COR-L47 (cell line): ENCODE measurements at regions not wholly inside any gene's neighbourhood (a gene's known extent, or its start where the extent isn't known, plus 50 kb on each side); places are given as distances from the start of the nearest gene placed in this dataset.

Experiments
- DNase-seq: peaks from one replicate; lab custom pipeline; 2025; lab: John Stamatoyannopoulos, UW

DNA sequence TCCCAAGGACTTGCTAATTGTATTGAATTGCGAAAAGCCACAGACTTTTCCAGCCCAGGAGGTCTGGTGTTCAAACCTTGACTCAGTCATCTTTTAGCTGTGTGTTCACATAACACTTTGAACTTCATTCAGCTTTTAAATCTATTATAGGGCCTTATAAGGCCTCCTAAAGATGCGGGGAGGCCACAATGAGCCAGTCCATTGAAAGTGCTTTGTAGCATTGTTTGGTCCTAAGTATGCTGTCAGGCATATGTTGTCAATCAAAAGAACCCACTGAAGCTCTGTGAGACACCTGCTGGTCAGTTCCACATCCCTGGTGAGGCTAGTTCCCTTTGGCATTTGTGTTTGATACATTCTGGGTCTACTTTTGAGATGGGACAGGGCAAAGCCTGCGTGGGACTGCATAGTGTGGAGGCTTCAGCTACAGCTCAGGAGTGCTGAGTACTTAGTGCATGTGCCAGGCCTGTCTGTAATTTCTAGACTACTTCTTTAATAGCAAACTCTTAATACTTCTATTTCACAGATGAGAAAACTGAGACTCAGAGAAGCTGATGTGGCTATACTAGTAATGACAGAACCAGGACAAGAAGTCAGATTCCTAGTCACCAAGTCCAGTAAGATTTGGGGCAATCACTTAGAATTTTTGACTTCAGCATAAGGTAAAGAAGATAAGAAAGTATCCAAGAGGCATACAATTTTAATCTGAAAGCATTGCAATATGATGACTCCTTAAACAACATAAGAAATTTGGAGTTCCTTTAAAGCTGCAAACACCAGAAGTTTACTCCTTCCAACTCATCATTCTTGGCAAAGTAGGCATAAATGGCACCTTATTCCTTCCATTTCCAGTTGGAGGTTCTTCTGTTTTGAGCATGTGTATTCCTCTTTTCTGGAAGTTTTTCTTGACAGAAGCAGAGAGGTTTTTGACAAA, 213.0 kb downstream of the PDCD6IP start:
- DNase-seq: no peak

DNA sequence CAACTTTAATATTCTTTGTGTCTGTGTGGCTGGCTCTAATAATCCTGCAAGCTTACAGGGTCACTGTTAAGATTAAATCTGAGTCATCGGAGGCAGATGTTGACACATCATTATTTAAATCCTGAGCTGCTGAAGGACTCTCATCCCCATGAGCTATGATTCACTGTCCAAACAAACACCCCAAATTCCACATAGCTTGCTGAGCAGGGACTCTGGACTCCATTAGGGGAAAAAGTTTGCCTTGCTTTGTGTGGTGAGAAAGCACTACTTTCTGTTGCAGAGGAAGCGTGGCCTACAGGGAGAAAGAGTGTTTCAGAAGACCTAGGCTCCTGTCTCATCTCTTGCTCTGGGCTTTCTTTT, 213.7 kb downstream of the PDCD6IP start:
- no peak for DNase-seq

DNA sequence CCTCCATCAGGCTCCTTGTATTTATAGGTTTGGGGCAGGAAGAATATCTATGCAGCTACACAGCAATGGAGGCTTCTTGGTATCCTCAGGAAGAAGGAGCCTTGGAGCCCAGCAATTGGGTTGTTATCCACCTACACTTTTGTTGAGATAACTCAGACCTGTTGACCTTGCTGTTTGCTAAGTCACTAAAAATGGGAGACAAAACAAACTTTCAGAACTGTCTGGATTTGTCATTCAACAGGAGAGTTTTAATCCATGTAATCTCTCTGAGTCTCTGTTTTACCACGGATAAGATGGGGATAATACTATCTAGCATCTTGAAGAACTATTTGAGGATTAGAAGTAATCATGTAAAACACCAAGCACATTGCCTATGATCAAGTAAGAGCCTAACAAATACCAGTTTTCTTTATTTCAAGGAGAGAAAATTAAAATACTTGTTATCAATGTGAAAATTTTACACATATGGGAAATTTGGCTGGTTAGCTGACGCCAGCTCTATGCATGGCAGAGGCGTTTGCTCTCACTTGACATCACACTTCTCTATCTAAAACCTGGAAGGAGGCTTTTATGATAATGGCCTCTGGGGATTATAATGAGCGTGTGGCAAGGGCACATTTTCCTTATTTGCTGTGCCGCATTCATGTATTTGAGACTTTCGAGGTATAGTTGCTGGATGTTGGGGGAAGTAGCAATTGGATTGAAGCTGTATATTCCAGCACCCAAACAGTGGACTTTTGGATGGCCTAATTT, 215.6 kb downstream of the PDCD6IP start:
- DNase-seq: no peak

DNA sequence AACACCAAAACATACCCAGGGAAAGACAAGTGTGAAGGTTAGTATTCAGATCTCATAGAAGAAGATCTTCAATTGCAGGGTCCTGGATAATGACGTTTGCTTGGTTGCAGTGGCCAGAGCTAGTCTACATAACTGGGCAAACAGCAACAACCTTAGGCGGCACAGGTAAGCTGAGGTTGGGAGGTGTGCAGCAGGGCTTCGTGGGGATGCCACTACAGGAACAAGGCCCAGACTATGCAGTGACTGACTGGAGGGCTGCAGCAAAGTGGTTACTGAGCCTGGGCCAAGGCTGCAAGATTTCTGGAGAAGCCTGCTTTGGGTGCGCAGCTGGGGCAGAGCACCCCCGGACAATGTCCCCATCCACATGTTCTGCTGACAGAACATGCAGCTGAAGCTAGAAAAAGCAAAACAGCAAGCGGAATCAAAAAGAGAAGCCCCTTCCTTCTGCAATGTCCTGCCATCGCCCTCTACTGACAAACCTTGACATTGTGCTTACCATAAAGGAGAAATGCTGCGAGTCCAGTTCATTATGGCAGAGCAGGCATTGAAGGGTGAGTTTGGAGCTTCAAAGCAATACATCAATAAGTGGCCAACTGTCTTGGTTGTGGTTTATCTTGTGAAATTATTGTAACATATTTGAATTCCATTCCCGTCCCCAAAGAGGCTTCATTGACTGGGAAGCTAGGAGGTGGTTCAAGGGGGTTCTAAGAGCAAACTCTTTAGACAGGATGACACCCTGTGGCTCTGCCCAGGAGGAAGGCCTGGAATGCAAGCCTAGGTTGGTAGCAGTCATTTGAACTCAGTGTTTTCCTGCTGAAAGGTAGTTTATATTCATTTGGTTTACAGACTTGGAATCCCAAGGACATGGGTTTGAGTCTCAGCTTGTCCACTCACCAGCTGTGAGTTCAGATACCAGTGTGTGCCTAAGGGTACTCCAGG, 217.0 kb downstream of the PDCD6IP start:
- DNase-seq: no peak

DNA sequence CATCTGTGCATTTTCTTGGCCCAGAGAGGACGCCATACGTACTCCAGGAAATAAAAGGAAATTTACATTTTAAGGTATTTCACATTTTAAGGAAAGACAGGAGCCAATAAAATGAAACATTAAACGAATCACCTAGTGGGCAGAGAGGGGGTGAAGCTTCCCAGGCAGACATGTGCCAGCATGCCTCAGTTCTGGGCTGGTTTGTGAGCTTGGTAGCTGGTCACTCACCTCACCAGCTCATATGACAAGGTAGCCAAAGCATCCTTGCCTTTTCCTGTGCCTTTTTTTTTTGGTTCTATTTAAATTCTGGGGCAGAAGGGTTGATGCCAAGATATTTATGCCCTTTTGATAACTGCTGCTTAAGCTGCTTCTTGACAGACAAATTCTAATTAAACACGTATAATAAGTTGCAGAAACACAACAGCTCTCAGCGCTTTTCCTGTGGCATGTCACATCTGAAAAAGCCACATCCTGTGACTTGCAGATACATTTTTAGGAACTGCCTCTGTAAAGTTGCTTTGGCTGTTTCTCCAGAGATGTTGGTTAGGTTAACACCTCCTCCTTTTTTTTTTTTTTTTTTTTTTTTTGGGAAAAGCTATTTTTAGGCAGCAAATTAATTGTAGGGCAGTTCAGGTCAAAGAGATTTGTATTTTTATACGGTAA, 218.6 kb downstream of the PDCD6IP start:
- no peak for DNase-seq

DNA sequence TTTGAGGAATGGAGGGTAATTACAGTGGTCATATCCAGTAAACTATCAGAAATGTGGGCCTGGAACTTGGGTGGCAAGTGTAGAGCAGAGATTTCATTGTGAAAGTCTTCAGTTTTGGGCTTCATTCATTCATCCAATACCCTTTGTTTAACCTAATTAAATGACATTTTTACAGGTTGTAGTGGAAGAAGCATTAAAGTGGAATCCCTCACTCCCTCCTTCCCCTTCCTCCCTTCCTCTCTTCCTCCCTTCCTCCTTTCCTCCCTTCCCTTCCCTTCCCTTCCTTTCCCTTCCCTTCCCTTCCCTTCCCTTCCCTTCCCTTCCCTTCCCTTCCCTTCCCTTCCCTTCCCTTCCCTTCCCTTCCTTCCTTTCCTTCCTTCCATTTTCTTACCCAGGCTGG, 219.3 kb downstream of the PDCD6IP start:
- DNase-seq: no peak

DNA sequence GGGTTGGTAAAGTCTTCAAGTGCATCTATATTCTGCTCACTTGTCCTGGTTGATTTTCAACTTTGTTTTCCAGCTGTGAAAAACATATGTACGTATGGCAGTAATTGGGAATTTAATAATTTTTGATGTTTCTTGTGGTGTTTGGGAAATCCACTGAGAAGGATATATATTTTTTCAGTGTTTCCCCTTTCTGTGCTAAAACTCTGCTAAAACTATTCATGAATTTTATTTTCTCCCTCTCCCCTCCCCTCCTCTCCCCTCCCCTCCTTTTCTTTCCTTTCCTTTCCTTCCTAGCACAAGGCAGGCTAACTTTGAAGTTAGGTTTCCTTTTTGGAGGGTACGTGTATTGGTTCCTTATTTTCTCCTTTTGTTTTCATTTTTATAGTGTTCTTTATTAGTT, 220.7 kb downstream of the PDCD6IP start:
- DNase-seq: no peak

DNA sequence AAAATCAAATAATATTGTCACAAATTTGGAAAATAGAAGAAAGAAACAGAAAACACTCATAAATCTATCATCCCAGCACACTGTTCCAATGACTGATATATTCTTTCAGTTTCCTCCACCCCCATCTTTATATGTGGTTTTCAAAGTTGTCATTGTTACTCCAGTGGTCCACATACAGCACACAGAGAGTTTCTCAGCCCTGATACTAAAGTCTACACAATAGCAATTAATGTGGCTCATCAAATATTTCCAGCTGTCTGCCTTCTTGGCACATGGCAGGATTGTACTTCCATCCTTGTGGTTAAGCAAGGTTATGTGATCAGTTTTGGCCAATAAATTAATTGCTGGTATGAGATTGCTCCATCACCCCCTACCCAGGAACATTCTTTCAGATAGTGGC, 221.7 kb downstream of the PDCD6IP start:
- DNase-seq: no peak

DNA sequence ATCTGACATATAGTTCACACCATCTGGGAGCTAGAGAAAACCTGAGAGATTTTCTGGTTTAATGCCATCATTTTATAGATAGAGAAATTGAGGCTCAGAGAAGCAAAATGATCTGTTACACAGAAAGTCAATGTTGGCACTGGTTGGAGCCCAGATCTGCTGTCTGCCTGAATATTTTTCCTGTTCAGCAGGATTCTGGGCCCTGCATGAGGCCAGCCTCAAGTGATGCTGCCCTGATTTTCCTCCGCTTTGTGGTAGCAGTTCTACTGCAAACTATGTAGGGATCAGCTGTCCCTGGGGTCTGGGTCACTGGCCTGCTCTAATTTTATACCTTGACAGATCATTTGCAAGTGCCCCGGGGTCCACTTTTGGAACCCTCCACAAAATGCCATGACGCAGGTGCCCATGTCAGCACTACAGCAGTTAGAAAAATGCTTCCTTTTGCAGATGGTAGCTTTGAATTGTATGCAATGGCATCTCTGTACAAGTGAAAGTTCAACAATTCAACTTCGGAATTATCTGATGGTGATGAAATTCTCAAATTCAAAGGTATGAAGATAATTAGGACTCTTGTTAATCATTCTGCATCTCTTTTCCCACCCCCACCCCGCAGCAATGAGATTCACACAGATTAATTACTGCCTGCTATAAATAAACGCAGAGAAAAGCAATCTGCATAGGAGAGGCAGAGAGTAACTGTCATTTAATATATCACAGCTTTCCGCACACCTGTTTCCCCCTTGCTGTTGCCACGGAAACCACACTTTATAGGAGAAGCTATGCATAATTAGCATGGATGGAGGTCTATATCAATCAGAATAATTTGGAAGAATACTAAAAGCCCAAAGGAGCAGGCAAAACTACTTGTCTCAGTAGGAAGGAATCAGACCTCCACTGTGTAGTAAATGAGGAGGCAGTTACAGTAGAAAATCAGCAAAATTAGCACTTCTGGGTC, 222.6 kb downstream of the PDCD6IP start:
- DNase-seq: no peak

DNA sequence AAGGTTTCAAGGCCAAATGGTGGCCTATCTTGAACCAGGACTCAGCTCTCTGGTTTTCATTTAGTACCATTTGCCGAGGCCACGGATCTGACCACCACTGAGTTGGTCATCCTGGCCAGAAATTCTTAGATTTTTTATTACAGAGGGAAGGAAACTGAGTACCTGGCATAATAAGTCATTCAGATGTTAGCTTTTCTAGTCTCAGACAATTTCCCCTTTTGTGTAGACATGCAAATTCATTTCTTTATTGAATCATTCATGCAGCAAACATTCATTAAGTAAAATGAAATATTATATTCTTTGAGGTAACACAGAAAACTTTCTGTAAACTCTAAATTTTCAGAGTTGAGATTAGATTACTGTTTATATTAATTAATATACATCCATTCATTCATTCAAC, 223.7 kb downstream of the PDCD6IP start:
- no peak for DNase-seq

DNA sequence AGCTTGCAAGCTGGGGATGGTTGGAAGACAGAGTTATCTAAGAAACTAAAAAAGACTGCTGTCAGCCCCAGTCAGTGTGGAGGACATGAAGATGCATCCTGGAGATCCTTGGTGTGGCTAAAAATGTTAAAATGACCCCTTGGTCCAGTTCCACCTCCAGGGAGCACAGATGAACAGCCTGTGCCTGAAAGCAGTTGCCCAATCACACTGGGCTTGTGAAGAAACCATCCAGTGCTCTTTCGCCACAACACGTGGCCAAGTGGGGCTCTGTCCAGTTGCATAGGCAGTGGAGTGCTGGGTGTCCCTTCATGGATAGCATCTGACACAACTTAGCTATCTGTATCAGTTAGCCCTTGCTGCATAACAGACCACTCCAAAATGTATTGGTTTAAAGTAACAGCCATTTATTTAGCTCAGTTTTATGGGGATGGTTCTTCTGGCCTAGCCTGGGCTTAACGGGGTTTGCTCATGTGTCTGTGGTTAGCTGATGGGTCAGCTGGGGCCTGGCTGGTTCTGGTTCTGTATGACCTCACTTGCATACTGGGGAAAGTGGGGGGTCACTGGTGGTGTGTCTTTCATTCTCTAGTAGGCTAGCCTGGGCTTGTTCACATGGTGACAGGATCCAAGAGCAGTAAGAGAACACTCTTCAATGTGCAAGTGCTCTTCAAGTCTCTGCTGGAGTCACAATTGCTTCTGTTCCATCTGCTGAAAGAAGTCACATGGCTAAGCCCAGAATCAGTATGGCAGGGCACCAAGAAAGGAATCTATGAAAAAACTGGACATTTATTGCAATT, 226.2 kb downstream of the PDCD6IP start:
- no peak for DNase-seq

DNA sequence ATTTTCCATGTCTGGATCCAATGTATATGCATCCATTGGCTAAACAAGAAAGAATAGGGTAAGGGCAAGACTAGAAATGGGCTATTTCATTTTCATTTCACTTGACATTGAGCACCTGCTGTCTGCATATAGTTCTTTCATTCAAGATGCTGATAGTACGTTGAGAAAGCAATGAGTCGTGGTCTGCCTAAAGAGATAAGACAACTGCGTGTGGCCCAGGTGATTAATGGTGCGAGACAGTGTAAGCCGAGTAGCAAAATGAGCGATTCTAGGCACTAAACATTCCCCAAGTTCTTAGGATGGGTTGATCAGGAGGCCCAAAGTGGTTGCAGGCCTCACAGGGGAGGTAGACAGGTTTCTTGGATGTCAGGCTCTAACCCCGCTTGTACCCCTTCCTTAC, 235.4 kb downstream of the PDCD6IP start:
- no peak for DNase-seq

DNA sequence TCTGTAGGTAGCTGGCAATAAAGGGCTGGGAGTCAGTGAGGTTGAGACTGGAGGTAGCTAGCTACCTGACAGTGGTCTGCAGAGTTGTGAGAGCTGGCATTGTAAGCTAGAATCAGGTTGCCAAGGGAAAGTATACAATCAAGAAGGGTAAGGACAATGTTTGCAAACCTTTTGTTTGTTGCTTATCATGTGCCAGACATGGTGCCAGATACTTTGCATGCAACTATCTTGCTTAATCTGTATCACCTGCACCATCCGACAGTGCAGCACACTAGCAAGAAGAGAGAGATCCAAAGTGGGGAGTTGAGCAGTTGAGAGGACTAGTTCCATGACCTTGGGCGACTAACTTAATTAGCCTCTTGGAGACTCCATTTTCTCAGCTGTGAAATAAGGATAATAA, 236.4 kb downstream of the PDCD6IP start:
- DNase-seq: no peak

DNA sequence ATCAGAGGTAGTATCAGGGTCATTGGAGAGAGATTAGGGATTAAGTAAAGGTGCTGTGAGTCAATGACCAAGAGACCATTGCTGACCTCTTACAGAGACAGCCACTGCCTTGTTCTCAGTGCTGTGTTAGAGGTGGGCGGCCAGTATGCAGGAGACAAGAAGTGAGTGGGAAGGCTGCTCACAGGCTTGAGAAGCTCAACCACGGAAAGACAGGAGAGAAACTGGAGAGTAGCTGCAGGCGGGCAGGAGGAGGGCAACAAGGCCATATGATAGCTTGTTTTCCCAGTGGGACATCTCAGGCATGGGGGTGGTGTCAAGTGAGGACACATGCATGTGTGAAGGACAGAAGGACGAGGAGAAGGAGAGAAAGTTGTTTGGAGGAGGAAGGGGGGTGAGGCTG, 237.3 kb downstream of the PDCD6IP start:
- DNase-seq: no peak

DNA sequence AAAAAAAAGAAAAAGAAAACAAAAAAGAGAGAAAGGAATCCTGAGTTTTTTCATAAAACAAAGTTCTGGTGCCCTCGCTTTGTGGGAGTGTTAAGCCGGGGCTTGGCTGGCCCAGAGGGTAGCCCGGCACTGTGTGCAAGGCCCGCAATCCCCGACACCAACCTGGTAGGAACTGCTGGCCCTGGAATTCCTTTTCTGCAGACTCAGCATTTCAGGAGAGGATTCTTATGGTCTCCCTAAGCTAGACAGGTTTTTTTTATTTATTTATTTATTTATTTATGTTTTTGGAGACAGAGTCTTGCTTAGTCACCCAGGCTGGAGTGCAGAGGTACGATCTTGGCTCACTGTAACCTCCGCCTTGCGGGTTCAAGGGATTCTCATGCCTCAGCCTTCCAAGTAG, 238.8 kb downstream of the PDCD6IP start:
- no peak for DNase-seq

DNA sequence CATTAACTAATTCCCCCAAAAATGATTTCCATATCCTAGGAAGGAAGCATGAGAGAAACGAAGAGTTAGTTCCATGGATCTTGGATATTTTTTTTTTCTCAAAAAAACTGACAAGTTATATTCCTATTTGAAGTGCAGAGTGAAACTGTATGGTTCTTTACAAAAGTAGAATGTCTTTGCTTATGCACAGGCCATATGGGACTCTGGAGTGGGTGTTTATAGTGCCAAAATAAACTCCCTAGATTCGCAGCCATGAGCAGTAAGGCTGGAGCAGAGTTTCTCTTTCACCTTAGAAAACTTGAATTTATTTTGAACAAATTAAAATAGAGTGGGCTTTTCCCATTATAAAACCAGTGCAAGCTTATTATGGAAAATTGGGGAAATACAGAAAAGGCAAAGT, 239.7 kb downstream of the PDCD6IP start:
- DNase-seq: no peak

DNA sequence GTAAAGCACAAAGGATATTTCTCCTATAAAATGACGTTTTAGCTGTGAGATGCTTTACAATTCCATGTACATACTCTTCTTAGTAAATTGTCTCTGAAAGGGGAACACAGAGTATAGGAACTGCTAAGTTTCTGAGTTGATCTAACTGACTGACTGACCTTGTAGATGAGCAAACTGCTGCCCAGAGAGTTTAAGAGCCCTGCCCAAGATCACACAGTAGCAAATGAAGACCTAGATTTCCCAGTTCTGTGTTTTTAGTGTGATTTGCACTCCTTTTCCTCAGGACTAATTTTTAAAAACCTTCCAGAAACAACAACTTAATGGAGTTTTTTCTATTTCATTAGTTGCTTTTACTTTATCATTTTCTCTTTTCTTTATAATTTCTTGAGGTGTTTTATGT, 247.7 kb downstream of the PDCD6IP start:
- no peak for DNase-seq

DNA sequence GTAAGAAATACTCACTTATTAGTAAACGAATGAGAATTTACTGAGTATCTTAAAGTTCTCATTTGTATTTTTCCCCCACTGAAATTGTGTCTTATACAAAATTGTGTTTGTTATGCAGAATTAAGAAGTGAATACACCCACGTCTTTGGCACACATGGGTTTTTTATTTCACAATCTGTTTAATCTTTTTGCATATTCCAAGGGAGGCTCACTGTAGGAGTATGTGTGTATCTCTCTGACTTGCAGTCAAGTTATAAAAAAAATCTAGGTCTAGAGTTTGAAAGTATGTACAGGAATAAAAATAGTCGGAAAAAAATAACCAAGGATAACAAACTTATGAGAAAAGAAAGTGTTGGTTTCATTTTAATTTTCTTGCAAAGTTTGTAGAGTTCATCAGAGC, 255.2 kb downstream of the PDCD6IP start:
- DNase-seq: no peak

DNA sequence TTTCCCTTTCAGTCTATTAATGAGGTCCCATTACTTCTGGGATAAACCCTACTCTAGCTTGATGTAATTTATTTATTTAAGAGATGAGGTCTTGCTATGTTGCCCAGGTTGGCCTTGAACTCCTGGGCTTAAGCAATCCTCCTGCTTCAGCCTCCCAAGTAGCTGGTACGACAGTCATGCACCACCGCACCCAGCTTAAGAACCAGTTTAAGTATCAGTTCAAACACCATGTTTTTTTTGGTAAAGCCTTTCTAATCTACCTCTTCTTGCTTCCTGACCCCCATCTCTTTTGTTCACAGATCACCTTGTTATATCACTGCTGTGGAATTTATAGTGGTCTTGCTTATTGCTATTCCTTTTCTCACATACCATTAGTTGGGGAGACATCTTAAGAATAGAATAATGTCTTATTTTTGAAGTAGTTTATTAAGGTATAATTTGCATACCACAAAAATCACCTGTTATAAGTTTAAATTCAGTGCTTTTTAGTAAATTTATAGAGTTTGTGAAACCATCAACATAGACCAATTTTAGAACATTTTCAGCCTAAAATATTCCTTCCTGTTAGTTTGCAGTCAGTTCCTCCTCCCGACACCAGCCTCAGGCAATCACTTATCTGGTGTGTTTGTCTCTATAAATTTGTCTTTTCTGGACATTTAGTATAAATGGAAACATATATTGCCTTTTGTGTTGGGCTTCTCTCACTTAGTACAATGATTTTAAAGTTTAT, 257.9 kb downstream of the PDCD6IP start:
- no peak for DNase-seq
